Hippocampal formation (tissue), 2 donors: ENCODE measurements at regions not wholly inside any gene's neighbourhood (a gene's known extent, or its start where the extent isn't known, plus 50 kb on each side); places are given as distances from the start of the nearest gene placed in this dataset.

Experiments
- DNase-seq, 2 donors: peaks; one replicate each; lab custom pipeline; 2025; lab: John Stamatoyannopoulos, UW

GRCh38 chr12:126847005-126847629 is 1419.9 kb upstream of the TMEM132C start:
- DNase-seq = peak in 1 of 2 donors; percentile 13

GRCh38 chr12:126855768-126856167 is 1411.2 kb upstream of the TMEM132C start:
- no peak for DNase-seq

- no peak for DNase-seq
Measured at GRCh38 chr12:126856958-126857357, 1410.0 kb upstream of the TMEM132C start.

- no peak for DNase-seq
Measured at GRCh38 chr12:126858560-126858959, 1408.4 kb upstream of the TMEM132C start.

GRCh38 chr12:126860210-126860609 is 1406.8 kb upstream of the TMEM132C start:
- no peak for DNase-seq

GRCh38 chr12:126862500-126862899 is 1404.5 kb upstream of the TMEM132C start:
- no peak for DNase-seq

GRCh38 chr12:126869644-126870043 is 1397.3 kb upstream of the TMEM132C start:
- no peak for DNase-seq

GRCh38 chr12:126873701-126874100 is 1393.3 kb upstream of the TMEM132C start:
- DNase-seq = no peak

GRCh38 chr12:126874427-126875026 is 1392.4 kb upstream of the TMEM132C start:
- peak; percentile 33 to 43 for DNase-seq

GRCh38 chr12:126879842-126880241 is 1387.1 kb upstream of the TMEM132C start:
- DNase-seq = no peak

GRCh38 chr12:126883697-126884096 is 1383.3 kb upstream of the TMEM132C start:
- no peak for DNase-seq

GRCh38 chr12:126889501-126889900 is 1377.5 kb upstream of the TMEM132C start:
- DNase-seq = no peak

GRCh38 chr12:126890097-126890496 is 1376.9 kb upstream of the TMEM132C start:
- DNase-seq = no peak

GRCh38 chr12:126891789-126892188 is 1375.2 kb upstream of the TMEM132C start:
- no peak for DNase-seq

GRCh38 chr12:126895951-126896913 is 1370.7 kb upstream of the TMEM132C start:
- no peak for DNase-seq

- no peak for DNase-seq
Measured at GRCh38 chr12:126897102-126897501, 1369.9 kb upstream of the TMEM132C start.

GRCh38 chr12:126897778-126898177 is 1369.2 kb upstream of the TMEM132C start:
- DNase-seq = no peak

GRCh38 chr12:126898562-126898961 is 1368.4 kb upstream of the TMEM132C start:
- DNase-seq = no peak

GRCh38 chr12:126899926-126900792 is 1366.8 kb upstream of the TMEM132C start:
- no peak for DNase-seq

- no peak for DNase-seq
Measured at GRCh38 chr12:126903027-126903876, 1363.7 kb upstream of the TMEM132C start.

- no peak for DNase-seq
Measured at GRCh38 chr12:126905752-126906151, 1361.2 kb upstream of the TMEM132C start.
